ENCODE measurements at regions not wholly inside any gene's neighbourhood (a gene's known extent, or its start where the extent isn't known, plus 50 kb on each side); places are given as distances from the start of the nearest gene placed in this dataset.

- Mint-ChIP-seq H3K9me3 (no peaks in the 10 kb centered on the region), H3K27ac (no peak overlapping the region), H3K4me1 (no peaks in the 10 kb centered on the region), H3K4me3 (no peak overlapping the region), H3K36me3 (no peaks in the 10 kb centered on the region), H3K27me3 (ENCODE audit: insufficient read depth, low read depth) (no peaks in the 10 kb centered on the region)
- no peaks in the 10 kb centered on the region for H3K36me3 ChIP-seq
- no peaks in the 10 kb centered on the region for H3K27me3 ChIP-seq
- H4K20me1 ChIP-seq (ENCODE audit: low read depth): no peaks in the 10 kb centered on the region
- no peak overlapping the region for H3K27ac ChIP-seq
- H3K9ac ChIP-seq: no peak overlapping the region
- no peak for DNase-seq (ENCODE audit: low spot score)
- no peak overlapping the region for H2AFZ ChIP-seq (replicated peaks)
- no peaks in the 10 kb centered on the region for H3K79me2 ChIP-seq (ENCODE audit: low read depth)
- H3K4me3 ChIP-seq: no peak overlapping the region
- H3K9me3 ChIP-seq (ENCODE audit: low read depth): no peaks in the 10 kb centered on the region
- no peak overlapping the region for H3K4me2 ChIP-seq
- H3F3A ChIP-seq (ENCODE audit: low read depth): peaks cover 8% of the 10 kb centered on the region
- H3K4me1 ChIP-seq: no peaks in the 10 kb centered on the region
- no peak for TF ChIP-seq EZH2phosphoT487 (IDR thresholded peaks at IDR 0.05)
- TF ChIP-seq EZH2 (IDR thresholded peaks at IDR 0.05): no peak
- TF ChIP-seq CTCF (IDR thresholded peaks at IDR 0.05): no peak
These were observed 869.6 kb downstream of the JRKL start for GRCh38 chr11:97259434-97259833.

DNA sequence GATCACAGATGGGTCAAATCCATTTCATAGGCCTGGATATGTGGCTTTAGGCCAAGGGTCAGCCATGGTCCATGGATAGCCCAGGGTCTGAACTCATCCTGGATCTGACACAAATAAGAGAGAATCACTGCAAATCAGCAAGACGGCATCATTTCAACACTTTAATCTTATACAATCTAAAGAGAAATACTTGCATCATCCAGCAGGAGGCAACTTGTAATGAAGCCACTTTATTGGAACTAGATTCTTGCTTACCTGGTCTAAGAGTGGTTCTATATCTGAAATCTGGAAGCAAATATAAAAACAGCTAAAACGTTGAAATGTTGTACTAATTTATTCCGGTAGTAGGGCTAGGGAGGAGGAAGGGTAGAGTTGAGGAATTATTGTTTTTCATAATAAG is 870.1 kb downstream of the JRKL start:
- Mint-ChIP-seq H3K36me3 (no peaks in the 10 kb centered on the region), H3K9me3 (no peaks in the 10 kb centered on the region), H3K4me1 (no peaks in the 10 kb centered on the region), H3K27ac (no peak overlapping the region), H3K27me3 (ENCODE audit: insufficient read depth, low read depth) (no peaks in the 10 kb centered on the region), H3K4me3 (no peak overlapping the region)
- Histone ChIP-seq H3F3A (ENCODE audit: low read depth) (peaks cover 8% of the 10 kb centered on the region), H2AFZ (replicated peaks) (no peak overlapping the region), H3K9me3 (ENCODE audit: low read depth) (no peaks in the 10 kb centered on the region), H3K4me1 (no peaks in the 10 kb centered on the region), H3K4me3 (no peak overlapping the region), H3K36me3 (no peaks in the 10 kb centered on the region), H3K79me2 (ENCODE audit: low read depth) (no peaks in the 10 kb centered on the region), H3K27me3 (no peaks in the 10 kb centered on the region), H4K20me1 (ENCODE audit: low read depth) (no peaks in the 10 kb centered on the region), H3K27ac (no peak overlapping the region), H3K4me2 (no peak overlapping the region), H3K9ac (no peak overlapping the region)
- no peak for TF ChIP-seq EZH2phosphoT487 (IDR thresholded peaks at IDR 0.05)
- peak; percentile 14 for TF ChIP-seq CTCF (IDR thresholded peaks at IDR 0.05)
- TF ChIP-seq EZH2 (IDR thresholded peaks at IDR 0.05): no peak
- no peak for DNase-seq (ENCODE audit: low spot score)

DNA sequence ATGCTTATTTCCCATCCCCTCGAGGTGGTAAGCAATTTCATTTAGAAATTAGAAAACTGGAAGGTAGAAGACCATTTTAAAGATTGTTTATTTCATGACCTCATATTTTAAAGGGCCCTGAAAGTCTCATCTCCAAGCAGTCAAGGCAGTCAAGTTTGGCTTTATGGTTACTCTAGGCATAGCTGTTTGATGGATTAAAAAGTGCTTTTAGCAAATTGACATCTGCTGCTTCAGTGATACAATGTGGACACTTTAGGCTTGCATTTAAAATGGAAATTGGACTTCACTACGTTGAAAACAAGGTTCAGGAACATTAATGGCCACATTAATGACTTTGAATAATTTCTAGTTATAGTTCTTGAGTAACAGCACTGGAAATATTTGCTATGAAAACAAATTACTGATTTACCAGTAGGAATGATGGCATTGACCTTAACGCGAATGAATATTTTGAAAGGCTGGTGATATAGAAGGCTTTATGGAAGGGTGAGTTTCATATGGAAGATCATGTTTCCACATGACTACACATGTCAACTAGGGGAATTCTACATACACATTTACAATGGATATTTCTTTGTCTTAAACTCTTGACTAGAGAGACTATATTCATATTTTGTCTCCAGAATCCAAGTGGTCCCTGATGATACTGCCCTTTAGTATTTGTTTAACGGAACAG is 873.5 kb downstream of the JRKL start:
- no peak overlapping the region for H3K4me3 ChIP-seq
- no peak overlapping the region for H3K27ac ChIP-seq
- TF ChIP-seq EZH2phosphoT487 (IDR thresholded peaks at IDR 0.05): no peak
- TF ChIP-seq CTCF (IDR thresholded peaks at IDR 0.05): no peak
- no peak for TF ChIP-seq EZH2 (IDR thresholded peaks at IDR 0.05)
- H3K79me2 ChIP-seq (ENCODE audit: low read depth): no peaks in the 10 kb centered on the region
- H3K36me3 Mint-ChIP-seq: no peaks in the 10 kb centered on the region
- no peaks in the 10 kb centered on the region for H3K27me3 ChIP-seq
- H3K4me2 ChIP-seq: no peak overlapping the region
- no peaks in the 10 kb centered on the region for H3K9me3 Mint-ChIP-seq
- H3K4me3 Mint-ChIP-seq: no peak overlapping the region
- H3K4me1 Mint-ChIP-seq: no peaks in the 10 kb centered on the region
- no peaks in the 10 kb centered on the region for H3K36me3 ChIP-seq
- H2AFZ ChIP-seq (replicated peaks): no peak overlapping the region
- H3K9me3 ChIP-seq (ENCODE audit: low read depth): no peaks in the 10 kb centered on the region
- no peaks in the 10 kb centered on the region for H3K4me1 ChIP-seq
- H3F3A ChIP-seq (ENCODE audit: low read depth): peaks cover 8% of the 10 kb centered on the region
- no peaks in the 10 kb centered on the region for H4K20me1 ChIP-seq (ENCODE audit: low read depth)
- no peak overlapping the region for H3K27ac Mint-ChIP-seq
- no peaks in the 10 kb centered on the region for H3K27me3 Mint-ChIP-seq (ENCODE audit: insufficient read depth, low read depth)
- DNase-seq (ENCODE audit: low spot score): no peak
- no peak overlapping the region for H3K9ac ChIP-seq
